GM23338 (cell line): ENCODE measurements at regions not wholly inside any gene's neighbourhood (a gene's known extent, or its start where the extent isn't known, plus 50 kb on each side); places are given as distances from the start of the nearest gene placed in this dataset.
A peak's percentile ranks its signal among the peaks of the same experiment; 100 is the strongest.

Experiments
- ATAC-seq: fragments of 200-7000 bp; cut with Tn5 transposase; 3 replicates; pipeline ENCODE4 v1.9.1; 2020
- DNase-seq: peaks from one replicate; pipeline ENCODE4 v3.0.0-alpha.2; 2015; ENCODE audit warnings: low spot score
- H2AFZ ChIP-seq: fragments of 200-600 bp; sonication (generic); 2 replicates; pipeline ENCODE4 v1.8.0; 2016; ENCODE audit warnings: antibody characterized with exemption, mild to moderate bottlenecking, moderate library complexity
- H3F3A ChIP-seq: fragments of 200-600 bp; sonication (generic); replicated peaks from 2 replicates; pipeline ENCODE4 v1.8.0; 2017; ENCODE audit warnings: antibody characterized with exemption, mixed run types, low read depth
- H3K27ac ChIP-seq: fragments of 200-600 bp; sonication (generic); 2 replicates; pipeline ENCODE4 v1.6.1; 2016; ENCODE audit warnings: low read depth
- H3K27me3 ChIP-seq: fragments of 200-600 bp; sonication (generic); 2 replicates; pipeline ENCODE4 v1.8.0; 2016; ENCODE audit warnings: mild to moderate bottlenecking, mixed run types, moderate library complexity; ENCODE audit not compliant: insufficient read depth
- H3K36me3 ChIP-seq: fragments of 200-600 bp; sonication (generic); 2 replicates; pipeline ENCODE4 v1.8.0; 2016; ENCODE audit warnings: mild to moderate bottlenecking; ENCODE audit not compliant: insufficient read depth
- H3K4me1 ChIP-seq: fragments of 200-600 bp; sonication (generic); 2 replicates; pipeline ENCODE4 v1.8.0; 2016; ENCODE audit warnings: mild to moderate bottlenecking, moderate library complexity; ENCODE audit not compliant: insufficient read depth
- H3K4me2 ChIP-seq: fragments of 200-600 bp; sonication (generic); 2 replicates; pipeline ENCODE4 v1.7.1; 2017; ENCODE audit warnings: mixed run types
- H3K4me3 ChIP-seq: fragments of 200-600 bp; sonication (generic); 2 replicates; pipeline ENCODE4 v1.6.1; 2016; ENCODE audit warnings: mixed run types
- H3K79me2 ChIP-seq: fragments of 200-600 bp; sonication (generic); replicated peaks from 2 replicates; pipeline ENCODE4 v1.8.0; 2017; ENCODE audit warnings: mild to moderate bottlenecking; ENCODE audit not compliant: insufficient read depth
- H3K9me2 ChIP-seq: fragments of 200-600 bp; sonication (generic); 2 replicates; pipeline ENCODE4 v1.8.0; 2017; ENCODE audit not compliant: insufficient read depth
- H4K20me1 ChIP-seq: fragments of 200-600 bp; sonication (generic); replicated peaks from 2 replicates; pipeline ENCODE4 v1.8.0; 2017; ENCODE audit warnings: mild to moderate bottlenecking; ENCODE audit not compliant: insufficient read depth
- H3K27ac Mint-ChIP-seq: 2 replicates; pipeline ENCODE4 v1.8.0; 2020; ENCODE audit warnings: inconsistent platforms, mild to moderate bottlenecking, moderate library complexity, mixed read lengths
- H3K27me3 Mint-ChIP-seq: 3 replicates; pipeline ENCODE4 v1.8.0; 2022; ENCODE audit warnings: low read depth, mild to moderate bottlenecking, moderate library complexity, mixed read lengths, inconsistent platforms; ENCODE audit not compliant: insufficient read depth, poor library complexity
- H3K36me3 Mint-ChIP-seq: 3 replicates; pipeline ENCODE4 v1.8.0; 2021; ENCODE audit warnings: low read depth, mild to moderate bottlenecking, inconsistent platforms, moderate library complexity, mixed read lengths
- H3K4me1 Mint-ChIP-seq: 3 replicates; pipeline ENCODE4 v1.8.0; 2020; ENCODE audit warnings: mild to moderate bottlenecking, inconsistent platforms, mixed read lengths
- H3K4me3 Mint-ChIP-seq: 3 replicates; pipeline ENCODE4 v1.8.0; 2021; ENCODE audit warnings: moderate library complexity, mild to moderate bottlenecking, inconsistent platforms, mixed read lengths
- H3K9me3 Mint-ChIP-seq: 3 replicates; pipeline ENCODE4 v1.8.0; 2020; ENCODE audit warnings: moderate library complexity, mild to moderate bottlenecking, inconsistent platforms, mixed read lengths
- ETS1 ChIP-seq: IDR thresholded peaks from 2 replicates; pipeline ENCODE4 v1.6.1; 2016; ENCODE audit warnings: antibody characterized with exemption
- EZH2phosphoT487 ChIP-seq: fragments of 200-600 bp; sonication (generic); IDR thresholded peaks from one replicate; pipeline ENCODE4 v1.8.1; 2018; ENCODE audit warnings: antibody characterized with exemption; ENCODE audit not compliant: unreplicated experiment
- NANOG ChIP-seq: IDR thresholded peaks from 2 replicates; pipeline ENCODE4 v1.6.1; 2016; ENCODE audit warnings: antibody characterized with exemption, borderline replicate concordance
- POLR2AphosphoS5 ChIP-seq: IDR thresholded peaks from 2 replicates; pipeline ENCODE4 v1.6.1; 2016; ENCODE audit warnings: antibody characterized with exemption, low read depth
- STAT1 ChIP-seq: IDR thresholded peaks from one replicate; pipeline ENCODE4 v1.6.1; 2016; ENCODE audit warnings: antibody characterized with exemption; ENCODE audit not compliant: unreplicated experiment
- ZNF114 ChIP-seq: fragments of 250-450 bp; sonication (Bioruptor Pico); IDR thresholded peaks from 2 replicates; pipeline ENCODE4 v1.5.0; 2020; ENCODE audit warnings: mild to moderate bottlenecking, moderate library complexity
- ZNF462 ChIP-seq: fragments of 250-450 bp; sonication (Bioruptor Pico); IDR thresholded peaks from 2 replicates; pipeline ENCODE4 v1.5.0; 2020; ENCODE audit warnings: mild to moderate bottlenecking, moderate library complexity

- TF ChIP-seq ETS1 (no peak), POLR2AphosphoS5 (no peak), EZH2phosphoT487 (no peak)
Observed at GRCh38 chr1:60894130-60894529, 188.2 kb upstream of the NFIA start (continued).

- Histone ChIP-seq H3K9me2 (no peaks in the 10 kb centered on the region), H3F3A (no peaks in the 10 kb centered on the region), H3K4me3 (no peak overlapping the region), H3K4me1 (peaks cover 47% of the 10 kb centered on the region), H3K27ac (no peak overlapping the region), H3K79me2 (no peaks in the 10 kb centered on the region), H3K4me2 (peak overlapping the region; percentile 7; the same call in 1 of the 2 replicates), H4K20me1 (no peaks in the 10 kb centered on the region), H2AFZ (peak overlapping the region; percentile 90), H3K36me3 (no peaks in the 10 kb centered on the region), H3K27me3 (no peaks in the 10 kb centered on the region)
- no peaks in the 10 kb centered on the region for H3K36me3 Mint-ChIP-seq
- no peaks in the 10 kb centered on the region; the same call in 2 of the 3 replicates for H3K9me3 Mint-ChIP-seq
- DNase-seq (peak; percentile 52), ATAC-seq (peak; percentile 77)
- H3K27ac Mint-ChIP-seq = no peak overlapping the region
- H3K4me1 Mint-ChIP-seq = peaks cover 47% of the 10 kb centered on the region
- peaks cover 3% of the 10 kb centered on the region for H3K27me3 Mint-ChIP-seq
- no peak for TF ChIP-seq NANOG
- no peak for TF ChIP-seq ZNF462
- TF ChIP-seq ETS1 = no peak
- TF ChIP-seq STAT1 = no peak
- no peak for TF ChIP-seq ZNF114 (CRISPR knock-in tag)
- no peak overlapping the region for H3K4me3 Mint-ChIP-seq
Observed at GRCh38 chr1:60893136-60893930, 189.0 kb upstream of the NFIA start.
